NCI-H1417 (cell line): ENCODE measurements at regions not wholly inside any gene's neighbourhood (a gene's known extent, or its start where the extent isn't known, plus 50 kb on each side); places are given as distances from the start of the nearest gene placed in this dataset.
"Not testable (repeated sequence)": the region's sequence is repeated elsewhere in the genome, so short reads cannot be mapped to it uniquely, and the experiment has no call there.

Experiments
- DNase-seq, 3 experiments: peaks; one replicate each; lab custom pipeline; 2025; lab: John Stamatoyannopoulos, UW

- DNase-seq = not testable (repeated sequence)
Observed at GRCh38 chr4:82301390-82301789, 72.4 kb downstream of the HNRNPD start.

- no peak for DNase-seq
Observed at GRCh38 chr4:82293304-82293703, 80.5 kb downstream of the HNRNPD start.

- peak in 1 of 3 experiments; percentile 31 for DNase-seq
Observed at GRCh38 chr4:82287720-82288119, 86.1 kb downstream of the HNRNPD start.

GRCh38 chr4:82284858-82285805 lies 88.7 kb downstream of the HNRNPD start:
- peak; percentile 96 to 99 (median 98) for DNase-seq

GRCh38 chr4:82284475-82284857 lies 89.3 kb downstream of the HNRNPD start:
- DNase-seq = peak in 1 of 3 experiments; percentile 55

- no peak for DNase-seq
Observed at GRCh38 chr4:82282875-82283274, 90.9 kb downstream of the HNRNPD start.

GRCh38 chr4:82279550-82279949 lies 94.2 kb downstream of the HNRNPD start:
- not testable (repeated sequence) for DNase-seq

- DNase-seq = no peak
Observed at GRCh38 chr4:82276332-82276640, 97.5 kb downstream of the HNRNPD start.

- DNase-seq = no peak
Observed at GRCh38 chr4:82275431-82276331, 98.1 kb downstream of the HNRNPD start.

- not testable (repeated sequence) for DNase-seq
Observed at GRCh38 chr4:82274700-82275099, 99.1 kb downstream of the HNRNPD start.

- DNase-seq = not testable (repeated sequence)
Observed at GRCh38 chr4:82272523-82272922, 101.3 kb downstream of the HNRNPD start.

- peak; percentile 49 to 71 (median 59) for DNase-seq
Observed at GRCh38 chr4:82271915-82272480, 101.8 kb downstream of the HNRNPD start.

GRCh38 chr4:82268826-82269193 lies 105.0 kb downstream of the HNRNPD start:
- no peak for DNase-seq

- peak; percentile 35 to 82 (median 80) for DNase-seq
Observed at GRCh38 chr4:82268050-82268825, 105.6 kb downstream of the HNRNPD start.

GRCh38 chr4:82267506-82267905 lies 106.3 kb downstream of the HNRNPD start:
- no peak for DNase-seq

- DNase-seq = no peak
Observed at GRCh38 chr4:82266345-82266744, 107.4 kb downstream of the HNRNPD start.

GRCh38 chr4:82261084-82261483 lies 112.7 kb downstream of the HNRNPD start:
- no peak for DNase-seq

- DNase-seq = no peak
Observed at GRCh38 chr4:82260632-82261031, 113.2 kb downstream of the HNRNPD start.

GRCh38 chr4:82256718-82257117 lies 117.1 kb downstream of the HNRNPD start:
- no peak for DNase-seq

- DNase-seq = no peak
Observed at GRCh38 chr4:82255657-82256056, 118.1 kb downstream of the HNRNPD start.

- DNase-seq = no peak
Observed at GRCh38 chr4:82248903-82249632, 124.7 kb downstream of the HNRNPD start.
